ENCODE measurements at regions not wholly inside any gene's neighbourhood (a gene's known extent, or its start where the extent isn't known, plus 50 kb on each side); places are given as distances from the start of the nearest gene placed in this dataset.

- no peak for DNase-seq (ENCODE audit: low spot score)
- H3K4me1 ChIP-seq = no peaks in the 10 kb centered on the region
- H3K9me3 ChIP-seq = no peaks in the 10 kb centered on the region
- no peaks in the 10 kb centered on the region for H3K27me3 ChIP-seq
- no peaks in the 10 kb centered on the region for H3K36me3 ChIP-seq
- no peak overlapping the region for H3K4me3 ChIP-seq
- H3K27ac ChIP-seq = no peak overlapping the region
- TF ChIP-seq, protein P1, sequence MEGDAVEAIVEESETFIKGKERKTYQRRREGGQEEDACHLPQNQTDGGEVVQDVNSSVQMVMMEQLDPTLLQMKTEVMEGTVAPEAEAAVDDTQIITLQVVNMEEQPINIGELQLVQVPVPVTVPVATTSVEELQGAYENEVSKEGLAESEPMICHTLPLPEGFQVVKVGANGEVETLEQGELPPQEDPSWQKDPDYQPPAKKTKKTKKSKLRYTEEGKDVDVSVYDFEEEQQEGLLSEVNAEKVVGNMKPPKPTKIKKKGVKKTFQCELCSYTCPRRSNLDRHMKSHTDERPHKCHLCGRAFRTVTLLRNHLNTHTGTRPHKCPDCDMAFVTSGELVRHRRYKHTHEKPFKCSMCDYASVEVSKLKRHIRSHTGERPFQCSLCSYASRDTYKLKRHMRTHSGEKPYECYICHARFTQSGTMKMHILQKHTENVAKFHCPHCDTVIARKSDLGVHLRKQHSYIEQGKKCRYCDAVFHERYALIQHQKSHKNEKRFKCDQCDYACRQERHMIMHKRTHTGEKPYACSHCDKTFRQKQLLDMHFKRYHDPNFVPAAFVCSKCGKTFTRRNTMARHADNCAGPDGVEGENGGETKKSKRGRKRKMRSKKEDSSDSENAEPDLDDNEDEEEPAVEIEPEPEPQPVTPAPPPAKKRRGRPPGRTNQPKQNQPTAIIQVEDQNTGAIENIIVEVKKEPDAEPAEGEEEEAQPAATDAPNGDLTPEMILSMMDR (IDR thresholded peaks at IDR 0.05) = no peak
These were observed 262.0 kb upstream of the G2E3 start for GRCh38 chr14:30296931-30297405.

GRCh38 chr14:30297876-30298795, 260.8 kb upstream of the G2E3 start:
- Histone ChIP-seq H3K27me3 (no peaks in the 10 kb centered on the region), H3K36me3 (no peaks in the 10 kb centered on the region), H3K27ac (no peak overlapping the region), H3K4me1 (no peaks in the 10 kb centered on the region), H3K4me3 (no peak overlapping the region), H3K9me3 (no peaks in the 10 kb centered on the region)
- DNase-seq (ENCODE audit: low spot score) = no peak
- TF ChIP-seq, protein P1 (IDR thresholded peaks at IDR 0.05) = no peak

GRCh38 chr14:30299915-30300314, 259.0 kb upstream of the G2E3 start:
- Histone ChIP-seq H3K27ac (no peak overlapping the region), H3K27me3 (no peaks in the 10 kb centered on the region), H3K36me3 (no peaks in the 10 kb centered on the region), H3K4me1 (no peaks in the 10 kb centered on the region), H3K4me3 (no peak overlapping the region), H3K9me3 (no peaks in the 10 kb centered on the region)
- DNase-seq (ENCODE audit: low spot score) = no peak
- TF ChIP-seq, protein P1 (IDR thresholded peaks at IDR 0.05) = no peak

DNA sequence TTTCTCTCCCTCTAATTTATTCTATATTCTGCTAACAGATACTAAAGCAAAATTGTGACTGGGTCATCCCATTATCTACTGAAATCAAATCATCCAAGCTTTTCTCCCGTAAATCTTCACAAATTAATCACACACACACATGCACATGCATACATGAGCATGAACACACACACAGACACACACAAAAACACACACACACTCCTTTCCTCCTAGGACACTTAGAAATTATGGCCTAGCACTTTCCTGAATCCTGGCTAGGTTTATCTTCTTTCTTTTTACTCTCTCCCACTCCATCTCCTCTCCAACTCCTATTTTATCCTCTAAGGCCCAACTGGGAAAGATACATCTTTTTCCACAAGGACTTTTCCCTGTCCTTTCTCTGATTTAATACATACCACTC, 255.6 kb upstream of the G2E3 start:
- Histone ChIP-seq H3K4me1 (no peaks in the 10 kb centered on the region), H3K36me3 (no peaks in the 10 kb centered on the region), H3K27me3 (no peaks in the 10 kb centered on the region), H3K27ac (no peak overlapping the region), H3K4me3 (no peak overlapping the region), H3K9me3 (no peaks in the 10 kb centered on the region)
- no peak for DNase-seq (ENCODE audit: low spot score)
- TF ChIP-seq, protein P1 (IDR thresholded peaks at IDR 0.05) = no peak

GRCh38 chr14:30305346-30305745, 253.6 kb upstream of the G2E3 start:
- no peaks in the 10 kb centered on the region for H3K4me1 ChIP-seq
- TF ChIP-seq, protein P1 (IDR thresholded peaks at IDR 0.05) = no peak
- no peaks in the 10 kb centered on the region for H3K36me3 ChIP-seq
- no peak overlapping the region for H3K4me3 ChIP-seq
- DNase-seq (ENCODE audit: low spot score) = no peak
- no peaks in the 10 kb centered on the region for H3K27me3 ChIP-seq
- no peaks in the 10 kb centered on the region for H3K9me3 ChIP-seq
- no peak overlapping the region for H3K27ac ChIP-seq

All from right atrium auricular region (tissue), 2 donors.